ENCODE measurements at regions not wholly inside any gene's neighbourhood (a gene's known extent, or its start where the extent isn't known, plus 50 kb on each side); places are given as distances from the start of the nearest gene placed in this dataset.

DNA sequence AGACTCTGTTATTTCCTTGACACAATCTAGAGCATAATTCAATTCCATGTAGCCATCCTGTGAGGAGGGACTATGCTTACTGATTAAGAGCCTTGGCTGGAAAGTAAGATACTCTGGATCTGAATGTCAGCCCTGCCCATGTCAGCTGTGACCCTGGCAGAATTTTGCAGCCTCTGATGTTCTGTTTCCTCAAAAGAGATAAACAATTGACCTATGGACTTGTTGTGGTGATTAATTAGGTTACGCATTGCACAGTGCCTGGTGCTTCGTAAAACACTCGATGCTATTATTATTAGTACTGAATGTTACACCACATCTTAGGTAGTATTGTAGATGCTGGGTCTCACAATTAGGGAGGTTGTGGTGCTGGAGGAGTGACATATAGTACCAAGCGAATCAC lies 161.3 kb upstream of the MEIS2 start:
- no peak for DNase-seq

GRCh38 chr15:37262922-37263608 lies 162.7 kb upstream of the MEIS2 start:
- no peak for DNase-seq

DNA sequence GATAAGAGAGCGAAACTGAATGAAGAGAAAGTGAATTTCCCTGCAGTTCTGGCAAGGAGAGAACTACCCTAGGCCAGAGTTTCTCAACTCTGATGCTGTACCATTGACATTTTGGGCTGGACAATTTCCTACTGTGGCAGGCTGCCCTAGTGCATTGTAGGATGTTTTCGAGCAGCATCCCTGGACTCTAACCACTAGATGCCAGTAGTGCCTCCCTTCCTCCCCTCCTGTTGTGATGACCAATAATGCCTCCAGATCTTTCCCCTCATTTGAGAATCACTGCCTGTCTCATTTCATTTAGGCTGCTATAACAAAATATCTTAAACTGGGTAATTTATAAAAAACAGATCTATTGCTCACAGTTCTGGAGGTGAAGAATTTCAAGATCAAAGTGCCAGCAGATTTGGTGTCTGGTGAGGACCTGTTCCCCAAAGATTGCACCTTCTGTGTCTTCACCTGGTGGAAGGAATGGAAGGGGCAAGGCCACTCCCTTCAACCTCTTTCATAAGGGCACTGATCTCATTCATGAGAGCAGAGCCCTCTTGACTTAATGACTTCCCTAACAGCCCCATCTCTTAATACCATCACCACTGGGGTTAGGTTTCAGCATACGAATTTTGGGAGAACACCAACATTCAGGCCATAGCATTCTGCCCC lies 188.9 kb upstream of the MEIS2 start:
- no peak for DNase-seq

DNA sequence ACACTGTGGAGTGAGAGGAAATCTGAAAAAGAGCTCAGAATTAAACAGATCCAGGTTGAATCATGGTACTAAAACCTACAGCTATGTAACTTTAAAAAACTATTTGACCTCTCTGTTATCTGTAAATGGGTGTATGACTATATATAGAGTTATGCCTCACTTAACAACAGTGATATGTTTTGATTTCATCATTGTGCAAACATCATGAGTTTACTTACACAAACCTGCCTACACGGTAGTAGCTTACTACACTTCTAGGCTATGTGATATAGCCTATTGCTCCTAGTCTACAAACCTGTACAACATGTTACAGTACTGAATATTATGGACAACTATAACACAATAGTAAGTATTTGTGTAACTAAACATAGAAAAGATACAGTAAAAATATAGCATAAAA lies 191.6 kb upstream of the MEIS2 start:
- DNase-seq, result no peak

- DNase-seq, result no peak
Observed at GRCh38 chr15:37298271-37298670, 197.9 kb upstream of the MEIS2 start.

- no peak for DNase-seq
Observed at GRCh38 chr15:37339437-37339836, 239.1 kb upstream of the MEIS2 start.

DNA sequence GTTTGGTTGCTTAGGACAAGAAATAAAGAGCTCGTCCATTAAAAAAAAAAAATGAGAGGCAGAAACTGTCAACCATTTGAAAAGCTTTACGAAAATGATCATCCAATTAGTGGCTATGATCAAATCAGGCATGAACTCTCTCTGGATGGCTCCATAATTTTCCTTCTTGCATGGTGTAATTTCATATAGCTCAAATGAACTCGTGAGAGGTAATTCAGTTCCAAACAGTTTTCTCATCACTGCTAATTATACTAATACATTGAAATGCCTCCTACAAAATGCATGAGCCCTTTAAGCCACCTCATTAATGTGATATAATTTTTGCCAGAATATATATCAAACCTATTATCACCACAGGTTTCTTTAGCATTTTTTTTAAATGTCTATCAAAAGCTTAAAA lies 239.5 kb upstream of the MEIS2 start:
- DNase-seq, result no peak

- DNase-seq, result no peak
Observed at GRCh38 chr15:37340438-37340837, 240.1 kb upstream of the MEIS2 start.

- no peak for DNase-seq
Observed at GRCh38 chr15:37359101-37359892, 258.9 kb upstream of the MEIS2 start.

- no peak for DNase-seq
Observed at GRCh38 chr15:37359893-37360290, 259.5 kb upstream of the MEIS2 start.

DNA sequence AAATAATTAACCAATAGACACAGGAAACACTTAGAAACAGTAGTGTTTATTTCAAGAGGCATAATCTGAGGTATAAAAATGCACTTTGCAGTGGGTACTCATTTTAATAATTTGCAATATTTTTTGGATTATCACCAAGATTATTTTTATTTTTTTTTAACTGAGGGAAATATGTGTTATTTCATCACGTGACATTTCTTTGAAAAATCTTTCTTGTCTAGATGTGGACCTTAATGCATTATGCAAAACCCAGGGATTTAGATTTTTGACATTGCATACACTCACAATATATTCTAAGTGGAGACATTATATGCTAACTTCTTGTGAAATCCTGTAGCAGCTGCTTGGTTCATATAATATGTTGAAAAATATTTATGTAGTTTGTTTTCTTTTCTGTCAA lies 260.4 kb upstream of the MEIS2 start:
- DNase-seq, result no peak

GRCh38 chr15:37361621-37362020 lies 261.3 kb upstream of the MEIS2 start:
- DNase-seq, result no peak

- DNase-seq, result no peak
Observed at GRCh38 chr15:37362414-37362813, 262.1 kb upstream of the MEIS2 start.

- DNase-seq, result no peak
Observed at GRCh38 chr15:37368961-37369360, 268.6 kb upstream of the MEIS2 start.

DNA sequence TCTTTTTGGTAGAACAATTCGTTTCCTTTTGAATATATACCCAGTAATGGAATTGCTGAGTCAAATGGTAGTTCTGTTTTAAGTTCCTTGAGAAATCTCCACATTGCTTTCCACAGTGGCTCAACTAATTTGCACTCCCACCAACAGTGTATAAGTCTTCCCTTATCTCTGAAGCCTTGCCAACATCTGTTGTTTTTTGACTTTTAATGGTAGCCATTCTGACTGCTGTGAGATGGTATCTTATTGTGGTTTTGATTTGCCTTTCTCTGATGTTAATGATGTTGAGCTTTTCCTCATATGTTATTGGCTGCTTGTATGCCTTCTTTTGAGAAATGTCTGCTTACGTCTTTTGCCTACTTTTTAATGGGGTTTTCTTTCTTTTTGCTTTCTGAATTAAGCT lies 270.6 kb upstream of the MEIS2 start:
- no peak for DNase-seq

DNA sequence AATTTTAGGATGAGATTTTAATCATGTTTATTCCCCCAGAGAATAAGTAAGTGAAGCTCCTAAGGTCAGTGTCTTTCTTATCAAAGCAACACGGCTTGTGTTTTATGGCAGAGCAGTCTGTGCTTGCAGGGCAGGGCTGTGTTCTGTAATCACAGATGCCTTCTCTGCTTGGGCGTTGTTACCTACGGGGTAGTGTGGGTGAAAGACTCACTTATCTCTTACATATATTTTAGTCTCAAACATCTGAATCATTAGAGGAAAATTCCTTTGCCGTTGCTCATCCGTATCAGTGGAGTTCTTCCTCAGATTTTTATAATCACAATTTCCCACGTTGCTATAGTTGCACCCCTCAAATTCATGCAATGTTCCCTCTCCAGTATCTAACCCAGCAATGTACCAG lies 271.7 kb upstream of the MEIS2 start:
- DNase-seq, result no peak

- no peak for DNase-seq
Observed at GRCh38 chr15:37375519-37375918, 275.2 kb upstream of the MEIS2 start.

GRCh38 chr15:37377428-37377827 lies 277.1 kb upstream of the MEIS2 start:
- DNase-seq, result no peak

- no peak for DNase-seq
Observed at GRCh38 chr15:37394402-37395099, 294.2 kb upstream of the MEIS2 start.

GRCh38 chr15:37395100-37395468 lies 294.7 kb upstream of the MEIS2 start:
- DNase-seq, result no peak

- no peak for DNase-seq
Observed at GRCh38 chr15:37397266-37398022, 297.1 kb upstream of the MEIS2 start.

DNA sequence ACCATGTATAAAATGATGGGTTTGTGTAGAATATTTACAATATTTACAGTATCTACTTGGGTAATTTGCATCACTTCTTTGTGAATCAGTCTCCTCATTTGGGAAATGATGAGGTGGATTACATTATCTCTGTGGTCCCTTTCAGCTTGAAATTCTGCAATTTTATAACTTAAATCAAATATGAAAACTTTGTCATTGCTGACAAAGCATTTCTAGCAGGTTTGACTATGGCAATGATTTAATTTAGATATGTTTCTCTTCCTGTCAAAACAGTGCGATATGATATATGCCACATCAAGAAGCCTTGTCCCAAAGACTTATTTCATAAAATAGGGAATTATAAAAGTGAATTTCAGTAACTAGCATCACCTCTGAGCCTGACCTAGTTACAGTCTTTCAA lies 315.8 kb upstream of the MEIS2 start:
- no peak for DNase-seq
